Colonic mucosa (tissue), 4 donors: ENCODE measurements at regions not wholly inside any gene's neighbourhood (a gene's known extent, or its start where the extent isn't known, plus 50 kb on each side); places are given as distances from the start of the nearest gene placed in this dataset.
"Not testable (repeated sequence)": the region's sequence is repeated elsewhere in the genome, so short reads cannot be mapped to it uniquely, and the experiment has no call there.

Experiments
- DNase-seq: peaks from one replicate; pipeline ENCODE4 v3.0.0-alpha.2; 2020
- H3K27ac ChIP-seq: fragments of 200-600 bp; one replicate; pipeline ENCODE4 v1.8.0; 2021
- H3K27me3 ChIP-seq: fragments of 200-600 bp; one replicate; pipeline ENCODE4 v1.8.0; 2021
- H3K36me3 ChIP-seq: fragments of 200-600 bp; one replicate; pipeline ENCODE4 v1.8.0; 2021
- H3K4me1 ChIP-seq: fragments of 200-600 bp; one replicate; pipeline ENCODE4 v1.8.0; 2021; ENCODE audit warnings: mild to moderate bottlenecking
- H3K4me3 ChIP-seq: fragments of 200-600 bp; one replicate; pipeline ENCODE4 v1.8.0; 2021
- H3K9ac ChIP-seq, 2 donors: one replicate each; pipeline ENCODE4 v1.7.0; 2013; ENCODE audit warnings: control low read depth in 2 of 2, low read depth in 2 of 2, low read length in 2 of 2
- H3K9me3 ChIP-seq: fragments of 200-600 bp; one replicate; pipeline ENCODE4 v1.8.0; 2021
- intact Hi-C: fragments of 100-400 bp; cut with DNase I; formaldehyde crosslinking; loops from one replicate; pipeline ENCODE4 v1.14.1; 2022
- TF ChIP-seq, protein P1 (sequence below): fragments of 200-600 bp; IDR thresholded peaks from one replicate; pipeline ENCODE4 v1.8.0; 2022; ENCODE audit warnings: antibody characterized with exemption, mild to moderate bottlenecking
- donor health status: healthy.
- donor health status: DM: no; HTN: no; CAD: no.
- donor health status: DM: no; HTN: no; CAD: no.

DNA sequence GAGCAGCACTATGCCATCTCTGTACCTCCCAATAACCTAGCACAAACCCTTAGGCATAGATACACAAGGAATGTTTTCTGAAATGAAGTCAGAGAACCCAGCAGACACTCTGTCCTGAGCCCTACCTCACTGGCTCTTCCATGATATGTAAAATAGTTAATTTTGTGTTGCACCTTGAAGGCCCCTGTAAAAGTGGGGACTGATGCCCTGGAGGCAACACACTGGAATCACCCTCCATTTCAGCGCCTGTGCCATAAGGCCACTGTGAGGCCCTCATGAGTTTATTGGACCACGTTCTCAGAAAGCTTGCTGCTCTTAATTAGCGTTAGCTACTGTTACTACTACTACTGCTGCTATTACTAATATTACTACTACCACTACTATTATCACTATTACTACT lies 670.1 kb upstream of the SOX11 start:
- no peaks in the 10 kb centered on the region for H3K9me3 ChIP-seq
- no peaks in the 10 kb centered on the region for H3K4me1 ChIP-seq
- TF ChIP-seq, protein P1, sequence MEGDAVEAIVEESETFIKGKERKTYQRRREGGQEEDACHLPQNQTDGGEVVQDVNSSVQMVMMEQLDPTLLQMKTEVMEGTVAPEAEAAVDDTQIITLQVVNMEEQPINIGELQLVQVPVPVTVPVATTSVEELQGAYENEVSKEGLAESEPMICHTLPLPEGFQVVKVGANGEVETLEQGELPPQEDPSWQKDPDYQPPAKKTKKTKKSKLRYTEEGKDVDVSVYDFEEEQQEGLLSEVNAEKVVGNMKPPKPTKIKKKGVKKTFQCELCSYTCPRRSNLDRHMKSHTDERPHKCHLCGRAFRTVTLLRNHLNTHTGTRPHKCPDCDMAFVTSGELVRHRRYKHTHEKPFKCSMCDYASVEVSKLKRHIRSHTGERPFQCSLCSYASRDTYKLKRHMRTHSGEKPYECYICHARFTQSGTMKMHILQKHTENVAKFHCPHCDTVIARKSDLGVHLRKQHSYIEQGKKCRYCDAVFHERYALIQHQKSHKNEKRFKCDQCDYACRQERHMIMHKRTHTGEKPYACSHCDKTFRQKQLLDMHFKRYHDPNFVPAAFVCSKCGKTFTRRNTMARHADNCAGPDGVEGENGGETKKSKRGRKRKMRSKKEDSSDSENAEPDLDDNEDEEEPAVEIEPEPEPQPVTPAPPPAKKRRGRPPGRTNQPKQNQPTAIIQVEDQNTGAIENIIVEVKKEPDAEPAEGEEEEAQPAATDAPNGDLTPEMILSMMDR = no peak
- H3K27ac ChIP-seq = no peak overlapping the region
- no peak for DNase-seq
- no peak overlapping the region for H3K4me3 ChIP-seq
- no peak overlapping the region for H3K9ac ChIP-seq
- H3K36me3 ChIP-seq = no peaks in the 10 kb centered on the region
- intact Hi-C loops = no loop called here
- no peaks in the 10 kb centered on the region for H3K27me3 ChIP-seq

DNA sequence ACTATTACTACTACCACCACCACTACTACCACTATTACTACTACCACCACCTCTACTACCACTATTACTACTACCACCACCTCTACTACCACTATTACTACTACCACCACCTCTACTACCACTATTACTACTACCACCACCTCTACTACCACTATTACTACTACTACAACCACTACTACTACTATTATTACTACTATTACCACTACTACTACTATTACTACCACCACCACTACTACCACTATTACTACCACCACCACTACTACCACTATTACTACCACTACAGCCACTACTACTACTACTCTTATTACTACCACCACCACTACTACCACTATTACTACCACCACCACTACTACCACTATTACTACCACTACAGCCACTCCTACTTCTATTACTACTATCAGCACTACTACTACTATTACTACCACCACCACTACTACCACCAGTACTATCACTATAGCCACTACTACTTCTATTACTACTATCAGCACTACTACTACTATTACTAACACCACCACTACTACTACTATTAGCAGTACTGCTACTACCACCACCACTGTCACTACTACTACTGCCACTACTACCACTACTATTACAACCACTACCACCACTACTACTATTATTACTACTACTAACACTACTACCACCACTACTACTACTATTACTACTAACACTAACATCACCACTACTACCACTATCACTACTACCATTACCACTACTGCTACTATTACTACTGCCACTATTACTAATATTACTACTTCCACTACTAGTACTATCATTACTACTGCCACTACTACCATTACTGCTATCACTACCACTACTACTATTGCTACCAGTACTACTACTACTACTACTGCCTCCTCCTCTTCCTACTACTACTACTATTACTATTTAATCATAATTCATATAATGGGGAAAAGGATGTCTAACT lies 669.2 kb upstream of the SOX11 start:
- DNase-seq, H3K27me3 ChIP-seq, H3K9me3 ChIP-seq, H3K9ac ChIP-seq, H3K36me3 ChIP-seq, H3K4me3 ChIP-seq, intact Hi-C loops, H3K4me1 ChIP-seq, H3K27ac ChIP-seq: not testable (repeated sequence)

DNA sequence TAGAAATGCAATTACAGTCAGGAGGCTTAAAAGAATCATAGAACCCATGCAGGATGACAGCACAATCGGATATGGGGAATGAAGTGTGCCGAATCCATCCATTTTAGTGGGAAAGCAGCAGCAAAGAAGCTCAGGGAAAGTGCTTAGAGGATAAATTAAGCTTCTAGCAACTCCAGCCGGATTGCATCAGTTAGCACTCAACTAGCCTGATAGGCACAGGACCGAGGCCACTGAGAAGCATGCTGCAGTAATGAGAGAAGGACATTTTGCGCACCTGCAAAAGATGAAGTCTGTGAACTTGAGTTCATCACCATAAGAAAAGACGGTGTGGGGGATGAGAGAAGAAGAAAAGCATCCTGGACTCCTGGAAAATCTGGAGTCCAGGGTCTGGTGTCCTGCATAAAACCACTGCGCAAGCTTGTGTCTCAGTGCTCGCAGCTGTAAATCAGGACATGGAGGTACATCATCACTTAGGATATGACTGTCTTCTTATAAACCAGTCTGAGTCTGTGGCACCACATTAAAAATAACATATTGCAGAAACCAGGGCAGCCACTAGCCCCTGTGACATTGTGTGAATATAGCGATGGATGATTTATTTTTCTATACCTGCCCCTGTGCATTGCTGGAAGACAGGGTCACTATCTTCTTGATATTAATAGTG lies 665.5 kb upstream of the SOX11 start:
- H3K4me3 ChIP-seq = no peak overlapping the region
- H3K27me3 ChIP-seq = no peaks in the 10 kb centered on the region
- intact Hi-C loops = no loop called here
- DNase-seq = no peak
- H3K4me1 ChIP-seq = no peaks in the 10 kb centered on the region
- H3K9ac ChIP-seq = no peak overlapping the region
- H3K36me3 ChIP-seq = no peaks in the 10 kb centered on the region
- TF ChIP-seq, protein P1 = no peak
- H3K27ac ChIP-seq = no peak overlapping the region
- H3K9me3 ChIP-seq = no peaks in the 10 kb centered on the region

DNA sequence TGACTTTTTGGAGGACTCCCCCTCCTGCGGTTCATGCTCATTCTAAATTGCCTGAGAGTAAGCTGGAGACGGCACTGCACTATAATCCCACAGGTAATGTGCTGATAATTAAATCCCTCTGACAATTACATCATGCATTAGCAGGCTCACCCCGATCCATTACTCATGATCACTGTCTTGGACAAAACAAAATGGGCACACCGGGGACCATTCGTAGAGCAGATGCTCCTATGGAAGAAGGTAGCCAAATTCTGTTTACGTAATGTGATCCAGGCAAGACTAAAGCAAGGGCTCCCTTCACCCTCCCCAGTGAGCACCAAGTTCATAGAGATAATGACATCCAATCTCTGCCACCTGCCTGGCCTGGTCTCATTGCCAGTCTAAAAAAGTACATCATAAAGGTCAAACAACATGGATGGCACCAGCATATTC lies 657.1 kb upstream of the SOX11 start:
- no peak for DNase-seq
- no peaks in the 10 kb centered on the region for H3K4me1 ChIP-seq
- intact Hi-C loops = no loop called here
- TF ChIP-seq, protein P1 = no peak
- H3K4me3 ChIP-seq = no peak overlapping the region
- no peak overlapping the region for H3K9ac ChIP-seq
- no peaks in the 10 kb centered on the region for H3K36me3 ChIP-seq
- no peaks in the 10 kb centered on the region for H3K9me3 ChIP-seq
- H3K27ac ChIP-seq = no peak overlapping the region
- no peaks in the 10 kb centered on the region for H3K27me3 ChIP-seq

DNA sequence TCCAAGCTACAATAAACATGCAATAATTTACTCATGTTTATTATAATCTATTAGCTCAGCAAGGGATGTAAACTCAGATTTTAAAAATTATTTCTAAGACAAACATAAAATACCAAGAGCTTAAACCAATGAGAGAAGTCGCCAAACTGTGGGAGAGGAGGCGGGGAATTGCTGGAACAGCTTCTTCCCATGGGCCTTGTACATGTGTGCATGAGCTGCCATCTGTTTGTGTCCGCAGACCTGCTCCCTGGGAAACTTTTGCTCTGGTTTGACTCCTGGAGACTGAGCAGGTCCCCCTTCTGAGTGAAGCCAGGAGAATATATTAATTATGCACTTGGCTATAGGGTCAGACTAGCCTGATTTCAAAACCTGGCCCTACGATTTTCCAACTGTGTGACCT lies 655.9 kb upstream of the SOX11 start:
- H3K27ac ChIP-seq = no peak overlapping the region
- no peaks in the 10 kb centered on the region for H3K27me3 ChIP-seq
- H3K4me3 ChIP-seq = no peak overlapping the region
- no peaks in the 10 kb centered on the region for H3K4me1 ChIP-seq
- H3K9me3 ChIP-seq = no peaks in the 10 kb centered on the region
- intact Hi-C loops = loop anchor here (2.0 kb wide), 1 partner anchor 45 kb away; no protein-coding TSS in a partner anchor
- no peak for DNase-seq
- TF ChIP-seq, protein P1 = no peak
- H3K36me3 ChIP-seq = no peaks in the 10 kb centered on the region
- no peak overlapping the region for H3K9ac ChIP-seq
